ENCODE measurements at regions not wholly inside any gene's neighbourhood (a gene's known extent, or its start where the extent isn't known, plus 50 kb on each side); places are given as distances from the start of the nearest gene placed in this dataset.
A peak's percentile ranks its signal among the peaks of the same experiment; 100 is the strongest.

GRCh38 chr9:129242971-129243561, 65.0 kb upstream of the IER5L start:
- no peaks in the 10 kb centered on the region for H3K79me1 ChIP-seq (ENCODE audit: low read depth in 1 of 2, low read length in 2 of 2)
- 43% methylated on average over 15 of the region's 20 CpGs; no CpG with 5 or more reads in 1 of the 2 experiments for WGBS, 2 experiments (ENCODE audit: extremely low coverage in 2 of 2, insufficient read length in 1 of 2)
- no peak overlapping the region for H3K18ac ChIP-seq (ENCODE audit: low read depth, low read length)
- CTCF ChIA-PET = interaction anchor here (0.5 kb wide), 1 partner anchor 35 kb away, joined by 4 read pairs; no protein-coding TSS in a partner anchor
- no peaks in the 10 kb centered on the region for H3K36me3 ChIP-seq (ENCODE audit: control insufficient read depth, insufficient read depth, low read length)
- no peak overlapping the region for H2AK9ac ChIP-seq (replicated peaks; ENCODE audit: low read depth, low read length, poor library complexity)
- H3K23ac ChIP-seq (ENCODE audit: low read depth, low read length) = peak overlapping the region; percentile 1; the same call in 1 of the 2 replicates
- no peak overlapping the region for H3K4me2 ChIP-seq (ENCODE audit: low read depth, low read length)
- peak overlapping the region; percentile 44; the same call in 1 of the 2 replicates for H2AK5ac ChIP-seq (ENCODE audit: low read depth, low read length)
- BruUV-seq (replicated peaks) = no TSS peak
- no peak overlapping the region; the same call in 2 of the 3 replicates for H2BK15ac ChIP-seq (ENCODE audit: low read depth, low read length)
- peak overlapping the region; percentile 67; the same call in 1 of the 2 replicates for H2BK20ac ChIP-seq (ENCODE audit: low read depth, low read length)
- TF ChIP-seq, protein P1, sequence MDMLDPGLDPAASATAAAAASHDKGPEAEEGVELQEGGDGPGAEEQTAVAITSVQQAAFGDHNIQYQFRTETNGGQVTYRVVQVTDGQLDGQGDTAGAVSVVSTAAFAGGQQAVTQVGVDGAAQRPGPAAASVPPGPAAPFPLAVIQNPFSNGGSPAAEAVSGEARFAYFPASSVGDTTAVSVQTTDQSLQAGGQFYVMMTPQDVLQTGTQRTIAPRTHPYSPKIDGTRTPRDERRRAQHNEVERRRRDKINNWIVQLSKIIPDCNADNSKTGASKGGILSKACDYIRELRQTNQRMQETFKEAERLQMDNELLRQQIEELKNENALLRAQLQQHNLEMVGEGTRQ (IDR thresholded peaks at IDR 0.05; ENCODE audit: low read depth, low read length) = peak; percentile 50; the same call in 1 of the 2 replicates
- TF ChIP-seq POLR2A (IDR thresholded peaks at IDR 0.05; ENCODE audit: low read depth, low read length) (no peak), CEBPB (IDR thresholded peaks at IDR 0.05; ENCODE audit: low read depth, low read length) (peak; percentile 33), BHLHE40 (IDR thresholded peaks at IDR 0.05; ENCODE audit: low read depth, low read length) (peak; percentile 43; the same call in 1 of the 2 replicates)
- H4K20me1 ChIP-seq (ENCODE audit: insufficient read depth, low read length) = no peaks in the 10 kb centered on the region
- ATAC-seq (ENCODE audit: low read depth) = peak; percentile 65
- intact Hi-C loops (cut with micrococcal nuclease) (no loop called here), dilution Hi-C loops (cut with HindIII; ENCODE audit: low sequenced_read_pairs, unreplicated experiment) (no loop called here), in situ Hi-C loops (cut with MboI; ENCODE audit: low sequenced_read_pairs) (no loop called here)
- peak overlapping the region; percentile 53 for H2AFZ ChIP-seq (replicated peaks; ENCODE audit: low read length, poor library complexity)
- H3K27me3 ChIP-seq (ENCODE audit: control insufficient read depth, insufficient read depth, low read length) = peaks cover 2% of the 10 kb centered on the region; the same call in 1 of the 2 replicates
- no peaks in the 10 kb centered on the region for H3K9me3 ChIP-seq (ENCODE audit: control insufficient read depth, insufficient read depth, low read length)
- no peak overlapping the region for H2BK5ac ChIP-seq (ENCODE audit: low read depth, low read length, poor library complexity, severe bottlenecking)
- peak overlapping the region; percentile 74 for H3K4ac ChIP-seq (ENCODE audit: low read depth, low read length)
- H4K91ac ChIP-seq (ENCODE audit: insufficient read depth, low read depth, low read length) = peak overlapping the region; percentile 14
- H3K56ac ChIP-seq (ENCODE audit: extremely low read depth, insufficient read depth, low read length) = no peak overlapping the region
- no peak overlapping the region for H3K4me3 ChIP-seq (ENCODE audit: insufficient read depth, low read depth, low read length)
- peak overlapping the region; percentile 15; the same call in 1 of the 2 replicates for H3K27ac ChIP-seq (ENCODE audit: insufficient read depth, low read length)
- H3K14ac ChIP-seq (replicated peaks; ENCODE audit: low read depth, low read length) = peak overlapping the region; percentile 74; the same call in 1 of the 2 replicates
- H4K8ac ChIP-seq (ENCODE audit: low read depth in 2 of 2, low read length in 2 of 2) = peak overlapping the region in 1 of 2 experiments; percentile 39; a peak in 1 of 4 replicates
- H3K9me1 ChIP-seq (ENCODE audit: insufficient read depth, low read length) = no peaks in the 10 kb centered on the region; the same call in 1 of the 2 replicates
- peak; percentile 70 for DNase-seq
- H2BK120ac ChIP-seq (ENCODE audit: low read depth, low read length) = peak overlapping the region; percentile 4; the same call in 1 of the 2 replicates
- POLR2A ChIA-PET (ENCODE audit: unreplicated experiment) = no interaction called here
- H4K5ac ChIP-seq (ENCODE audit: low read depth, low read length) = peak overlapping the region; percentile 61; the same call in 1 of the 2 replicates
- H3K9ac ChIP-seq (ENCODE audit: low read depth, low read length) = no peak overlapping the region
- peaks cover 8% of the 10 kb centered on the region; the same call in 1 of the 2 replicates for H3K4me1 ChIP-seq (ENCODE audit: control insufficient read depth, insufficient read depth, low read length)
